Osteoblast (primary cell): ENCODE measurements at regions not wholly inside any gene's neighbourhood (a gene's known extent, or its start where the extent isn't known, plus 50 kb on each side); places are given as distances from the start of the nearest gene placed in this dataset.

Experiments
- DNase-seq: peaks from one replicate; pipeline ENCODE4 v3.0.0; 2011; ENCODE audit warnings: low spot score, mixed read lengths; ENCODE audit not compliant: insufficient read length; ENCODE audit errors: missing footprints
- H2AFZ ChIP-seq: 2 replicates; pipeline ENCODE4 v1.6.0; 2011; ENCODE audit warnings: mild to moderate bottlenecking, low read length
- H3K27ac ChIP-seq: 2 replicates; pipeline ENCODE4 v1.5.1; 2011; ENCODE audit warnings: mild to moderate bottlenecking, low read depth, low read length, moderate library complexity
- H3K27me3 ChIP-seq: 2 replicates; pipeline ENCODE4 v1.6.0; 2012; ENCODE audit warnings: mild to moderate bottlenecking, control low read depth, inconsistent platforms, low read length, moderate library complexity; ENCODE audit not compliant: insufficient read depth
- H3K36me3 ChIP-seq: 2 replicates; pipeline ENCODE4 v1.5.1; 2011; ENCODE audit warnings: mild to moderate bottlenecking, low read length, control low read depth, moderate library complexity; ENCODE audit not compliant: insufficient read depth
- H3K4me1 ChIP-seq: 2 replicates; pipeline ENCODE4 v1.5.1; 2011; ENCODE audit warnings: mild to moderate bottlenecking, low read length, control low read depth, moderate library complexity; ENCODE audit not compliant: insufficient read depth
- H3K4me2 ChIP-seq: 2 replicates; pipeline ENCODE4 v1.6.0; 2011; ENCODE audit warnings: mild to moderate bottlenecking, low read length; ENCODE audit not compliant: insufficient read depth
- H3K4me3 ChIP-seq: fragments of 200-600 bp; sonication (generic); 3 replicates; pipeline ENCODE4 v1.5.1; 2012; ENCODE audit warnings: mild to moderate bottlenecking, low read length, inconsistent platforms; ENCODE audit not compliant: insufficient read depth
- H3K79me2 ChIP-seq: 2 replicates; pipeline ENCODE4 v1.6.0; 2012; ENCODE audit warnings: mild to moderate bottlenecking, low read length, control low read depth, inconsistent platforms; ENCODE audit not compliant: insufficient read depth
- H3K9me3 ChIP-seq: 2 replicates; pipeline ENCODE4 v1.5.1; 2011; ENCODE audit warnings: low read depth, low read length, control low read depth
- H4K20me1 ChIP-seq: 2 replicates; pipeline ENCODE4 v1.6.0; 2012; ENCODE audit warnings: mild to moderate bottlenecking, low read length, control low read depth; ENCODE audit not compliant: insufficient read depth
- CTCF ChIP-seq: IDR thresholded peaks from 2 replicates; pipeline ENCODE4 v1.5.1; 2011; ENCODE audit warnings: mild to moderate bottlenecking, low read depth, low read length, moderate library complexity; ENCODE audit errors: extremely low read depth

GRCh38 chr5:64040490-64040889 is 78.2 kb upstream of the HTR1A start:
- Histone ChIP-seq H2AFZ (no peak overlapping the region), H3K9me3 (peaks cover 5% of the 10 kb centered on the region), H4K20me1 (no peaks in the 10 kb centered on the region), H3K4me3 (no peak overlapping the region), H3K4me2 (no peak overlapping the region), H3K27me3 (no peaks in the 10 kb centered on the region), H3K4me1 (no peaks in the 10 kb centered on the region), H3K79me2 (no peaks in the 10 kb centered on the region), H3K27ac (no peak overlapping the region), H3K36me3 (no peaks in the 10 kb centered on the region)
- TF ChIP-seq CTCF: no peak
- no peak for DNase-seq

GRCh38 chr5:64026493-64026892 is 64.2 kb upstream of the HTR1A start:
- TF ChIP-seq CTCF: no peak
- H3K79me2 ChIP-seq: no peaks in the 10 kb centered on the region
- H3K27me3 ChIP-seq: no peaks in the 10 kb centered on the region
- no peaks in the 10 kb centered on the region for H3K9me3 ChIP-seq
- no peak for DNase-seq
- no peak overlapping the region for H3K4me2 ChIP-seq
- H3K4me3 ChIP-seq: no peak overlapping the region
- H3K4me1 ChIP-seq: no peaks in the 10 kb centered on the region
- no peaks in the 10 kb centered on the region for H3K36me3 ChIP-seq
- no peak overlapping the region for H2AFZ ChIP-seq
- no peak overlapping the region for H3K27ac ChIP-seq
- H4K20me1 ChIP-seq: no peaks in the 10 kb centered on the region

DNA sequence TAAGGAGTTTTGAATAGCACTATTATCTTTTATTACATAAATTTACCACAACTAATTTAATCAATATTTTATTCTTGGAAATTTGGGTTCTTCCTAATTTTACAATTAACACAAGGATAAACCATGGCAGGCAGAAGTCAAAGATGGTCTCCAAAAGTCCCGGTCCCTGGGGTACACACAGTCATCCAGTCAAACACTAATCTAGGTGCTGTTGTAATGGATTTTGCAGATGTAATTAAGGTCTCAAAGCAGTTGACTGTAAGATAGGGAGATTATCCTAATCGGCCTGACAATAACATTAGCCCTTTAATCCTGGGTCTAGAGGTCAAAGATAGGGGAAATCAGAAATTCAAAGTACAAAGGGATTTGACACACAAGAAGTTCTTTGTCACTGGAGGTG is 57.5 kb upstream of the HTR1A start:
- Histone ChIP-seq H3K9me3 (no peaks in the 10 kb centered on the region), H3K79me2 (no peaks in the 10 kb centered on the region), H2AFZ (no peak overlapping the region), H3K4me3 (no peak overlapping the region), H4K20me1 (no peaks in the 10 kb centered on the region), H3K36me3 (no peaks in the 10 kb centered on the region), H3K4me1 (no peaks in the 10 kb centered on the region), H3K4me2 (no peak overlapping the region), H3K27ac (no peak overlapping the region), H3K27me3 (no peaks in the 10 kb centered on the region)
- no peak for TF ChIP-seq CTCF
- DNase-seq: no peak

DNA sequence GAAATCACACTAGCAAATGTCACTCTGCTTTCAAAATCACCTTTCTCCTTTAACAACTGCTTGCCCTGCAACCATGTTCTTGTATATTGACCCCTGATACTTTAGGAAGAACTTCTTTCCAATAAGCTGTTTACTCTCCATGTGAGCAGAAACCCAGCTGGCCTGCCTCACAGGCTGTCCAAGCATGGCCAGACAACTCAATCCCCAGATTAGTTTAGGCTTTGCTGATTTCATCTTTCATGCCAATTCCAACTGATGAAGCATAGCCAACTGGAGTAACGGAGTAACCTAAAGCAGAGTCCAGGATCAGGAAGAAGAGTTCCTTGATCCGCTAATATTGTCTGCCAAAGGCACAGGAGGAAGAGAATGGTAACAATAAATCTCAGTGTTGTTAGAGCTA is 56.7 kb upstream of the HTR1A start:
- H2AFZ ChIP-seq: no peak overlapping the region
- H3K4me3 ChIP-seq: no peak overlapping the region
- no peaks in the 10 kb centered on the region for H3K9me3 ChIP-seq
- no peaks in the 10 kb centered on the region for H4K20me1 ChIP-seq
- no peaks in the 10 kb centered on the region for H3K27me3 ChIP-seq
- H3K36me3 ChIP-seq: no peaks in the 10 kb centered on the region
- no peak for DNase-seq
- no peaks in the 10 kb centered on the region for H3K4me1 ChIP-seq
- no peak overlapping the region for H3K27ac ChIP-seq
- no peak overlapping the region for H3K4me2 ChIP-seq
- TF ChIP-seq CTCF: no peak
- H3K79me2 ChIP-seq: no peaks in the 10 kb centered on the region
